ENCODE measurements at regions not wholly inside any gene's neighbourhood (a gene's known extent, or its start where the extent isn't known, plus 50 kb on each side); places are given as distances from the start of the nearest gene placed in this dataset.

GRCh38 chr6:144351379-144352127 lies 66.4 kb downstream of the UTRN start:
- TF ChIP-seq EZH2 (IDR thresholded peaks at IDR 0.05) (no peak), POLR2AphosphoS5 (IDR thresholded peaks at IDR 0.05; ENCODE audit: borderline replicate concordance, low read depth, low read length) (no peak), FOXP2 (optimal IDR thresholded peaks at IDR 0.05; ENCODE audit: control extremely low read depth, extremely low read length, insufficient read depth) (no peak)

All from SK-N-MC (cell line).